GM23338 (cell line): ENCODE measurements at regions not wholly inside any gene's neighbourhood (a gene's known extent, or its start where the extent isn't known, plus 50 kb on each side); places are given as distances from the start of the nearest gene placed in this dataset.

Source experiments
- ATAC-seq: fragments of 200-7000 bp; cut with Tn5 transposase; 3 replicates; pipeline ENCODE4 v1.9.1; 2020
- DNase-seq: peaks from one replicate; pipeline ENCODE4 v3.0.0-alpha.2; 2015; ENCODE audit warnings: low spot score
- H2AFZ ChIP-seq: fragments of 200-600 bp; sonication (generic); 2 replicates; pipeline ENCODE4 v1.8.0; 2016; ENCODE audit warnings: antibody characterized with exemption, mild to moderate bottlenecking, moderate library complexity
- H3F3A ChIP-seq: fragments of 200-600 bp; sonication (generic); replicated peaks from 2 replicates; pipeline ENCODE4 v1.8.0; 2017; ENCODE audit warnings: antibody characterized with exemption, mixed run types, low read depth
- H3K27ac ChIP-seq: fragments of 200-600 bp; sonication (generic); 2 replicates; pipeline ENCODE4 v1.6.1; 2016; ENCODE audit warnings: low read depth
- H3K27me3 ChIP-seq: fragments of 200-600 bp; sonication (generic); 2 replicates; pipeline ENCODE4 v1.8.0; 2016; ENCODE audit warnings: mild to moderate bottlenecking, mixed run types, moderate library complexity; ENCODE audit not compliant: insufficient read depth
- H3K36me3 ChIP-seq: fragments of 200-600 bp; sonication (generic); 2 replicates; pipeline ENCODE4 v1.8.0; 2016; ENCODE audit warnings: mild to moderate bottlenecking; ENCODE audit not compliant: insufficient read depth
- H3K4me1 ChIP-seq: fragments of 200-600 bp; sonication (generic); 2 replicates; pipeline ENCODE4 v1.8.0; 2016; ENCODE audit warnings: mild to moderate bottlenecking, moderate library complexity; ENCODE audit not compliant: insufficient read depth
- H3K4me2 ChIP-seq: fragments of 200-600 bp; sonication (generic); 2 replicates; pipeline ENCODE4 v1.7.1; 2017; ENCODE audit warnings: mixed run types
- H3K4me3 ChIP-seq: fragments of 200-600 bp; sonication (generic); 2 replicates; pipeline ENCODE4 v1.6.1; 2016; ENCODE audit warnings: mixed run types
- H3K79me2 ChIP-seq: fragments of 200-600 bp; sonication (generic); replicated peaks from 2 replicates; pipeline ENCODE4 v1.8.0; 2017; ENCODE audit warnings: mild to moderate bottlenecking; ENCODE audit not compliant: insufficient read depth
- H3K9me2 ChIP-seq: fragments of 200-600 bp; sonication (generic); 2 replicates; pipeline ENCODE4 v1.8.0; 2017; ENCODE audit not compliant: insufficient read depth
- H4K20me1 ChIP-seq: fragments of 200-600 bp; sonication (generic); replicated peaks from 2 replicates; pipeline ENCODE4 v1.8.0; 2017; ENCODE audit warnings: mild to moderate bottlenecking; ENCODE audit not compliant: insufficient read depth
- H3K27ac Mint-ChIP-seq: 2 replicates; pipeline ENCODE4 v1.8.0; 2020; ENCODE audit warnings: inconsistent platforms, mild to moderate bottlenecking, moderate library complexity, mixed read lengths
- H3K27me3 Mint-ChIP-seq: 3 replicates; pipeline ENCODE4 v1.8.0; 2022; ENCODE audit warnings: low read depth, mild to moderate bottlenecking, moderate library complexity, mixed read lengths, inconsistent platforms; ENCODE audit not compliant: insufficient read depth, poor library complexity
- H3K36me3 Mint-ChIP-seq: 3 replicates; pipeline ENCODE4 v1.8.0; 2021; ENCODE audit warnings: low read depth, mild to moderate bottlenecking, inconsistent platforms, moderate library complexity, mixed read lengths
- H3K4me1 Mint-ChIP-seq: 3 replicates; pipeline ENCODE4 v1.8.0; 2020; ENCODE audit warnings: mild to moderate bottlenecking, inconsistent platforms, mixed read lengths
- H3K4me3 Mint-ChIP-seq: 3 replicates; pipeline ENCODE4 v1.8.0; 2021; ENCODE audit warnings: moderate library complexity, mild to moderate bottlenecking, inconsistent platforms, mixed read lengths
- H3K9me3 Mint-ChIP-seq: 3 replicates; pipeline ENCODE4 v1.8.0; 2020; ENCODE audit warnings: moderate library complexity, mild to moderate bottlenecking, inconsistent platforms, mixed read lengths
- CREB1 ChIP-seq: fragments of 250-450 bp; sonication (Bioruptor Pico); IDR thresholded peaks from 2 replicates; pipeline ENCODE4 v1.5.0; 2020; ENCODE audit warnings: low read depth, mild to moderate bottlenecking, moderate library complexity
- CTCF ChIP-seq, 2 experiments: fragments of 200-600 bp in 1 of 2; sonication (generic) in 1 of 2; conservative IDR thresholded peaks; 2 replicates each; pipeline versions ENCODE4 v1.5.1 to v1.6.1; 2016 to 2017; ENCODE audit warnings: antibody characterized with exemption in 2 of 2, low read depth in 2 of 2, mild to moderate bottlenecking in 2 of 2, moderate library complexity in 1 of 2
- EZH2 ChIP-seq: fragments of 200-600 bp; sonication (generic); IDR thresholded peaks from one replicate; pipeline ENCODE4 v1.8.0; 2017; ENCODE audit warnings: antibody characterized with exemption, mild to moderate bottlenecking, low read depth; ENCODE audit not compliant: unreplicated experiment
- EZH2phosphoT487 ChIP-seq: fragments of 200-600 bp; sonication (generic); IDR thresholded peaks from one replicate; pipeline ENCODE4 v1.8.1; 2018; ENCODE audit warnings: antibody characterized with exemption; ENCODE audit not compliant: unreplicated experiment
- JUNB ChIP-seq: IDR thresholded peaks from one replicate; pipeline ENCODE4 v1.6.1; 2016; ENCODE audit warnings: antibody characterized with exemption; ENCODE audit not compliant: unreplicated experiment
- NANOG ChIP-seq: IDR thresholded peaks from 2 replicates; pipeline ENCODE4 v1.6.1; 2016; ENCODE audit warnings: antibody characterized with exemption, borderline replicate concordance
- POLR2AphosphoS5 ChIP-seq: IDR thresholded peaks from 2 replicates; pipeline ENCODE4 v1.6.1; 2016; ENCODE audit warnings: antibody characterized with exemption, low read depth
- REST ChIP-seq: IDR thresholded peaks from one replicate; pipeline ENCODE4 v1.6.1; 2018; ENCODE audit warnings: antibody characterized with exemption; ENCODE audit not compliant: unreplicated experiment
- STAT1 ChIP-seq: IDR thresholded peaks from one replicate; pipeline ENCODE4 v1.6.1; 2016; ENCODE audit warnings: antibody characterized with exemption; ENCODE audit not compliant: unreplicated experiment
- ZNF114 ChIP-seq: fragments of 250-450 bp; sonication (Bioruptor Pico); IDR thresholded peaks from 2 replicates; pipeline ENCODE4 v1.5.0; 2020; ENCODE audit warnings: mild to moderate bottlenecking, moderate library complexity
- ZNF331 ChIP-seq: fragments of 250-450 bp; sonication (Bioruptor Pico); IDR thresholded peaks from 2 replicates; pipeline ENCODE4 v1.5.0; 2020; ENCODE audit warnings: low read depth, mild to moderate bottlenecking, moderate library complexity
- TF ChIP-seq, protein P1 (sequence below): fragments of 250-450 bp; sonication (Bioruptor Pico); IDR thresholded peaks from 2 replicates; pipeline ENCODE4 v1.5.0; 2020; ENCODE audit warnings: mild to moderate bottlenecking, moderate library complexity
- TF ChIP-seq, protein P2 (sequence below): IDR thresholded peaks from 2 replicates; pipeline ENCODE4 v1.6.1; 2016; ENCODE audit warnings: antibody characterized with exemption

- Histone ChIP-seq H3K36me3 (no peaks in the 10 kb centered on the region), H3K4me1 (no peaks in the 10 kb centered on the region), H3K27me3 (no peaks in the 10 kb centered on the region), H3K9me2 (no peaks in the 10 kb centered on the region), H4K20me1 (no peaks in the 10 kb centered on the region), H3K4me3 (no peak overlapping the region), H3F3A (no peaks in the 10 kb centered on the region), H3K27ac (no peak overlapping the region), H2AFZ (no peak overlapping the region; the same call in 1 of the 2 replicates), H3K4me2 (no peak overlapping the region), H3K79me2 (no peaks in the 10 kb centered on the region)
- Mint-ChIP-seq H3K36me3 (no peaks in the 10 kb centered on the region), H3K4me3 (no peak overlapping the region), H3K4me1 (no peaks in the 10 kb centered on the region; the same call in 2 of the 3 replicates), H3K27me3 (peaks cover 1% of the 10 kb centered on the region), H3K9me3 (no peaks in the 10 kb centered on the region), H3K27ac (no peak overlapping the region)
- DNase-seq (no peak), ATAC-seq (no peak)
- TF ChIP-seq CTCF (conservative IDR thresholded peaks at IDR 0.05; ENCODE audit: low read depth in 2 of 2) (no peak), ZNF114 (CRISPR knock-in tag) (no peak), ZNF331 (CRISPR knock-in tag) (no peak), EZH2phosphoT487 (no peak), EZH2 (no peak), CREB1 (CRISPR knock-in tag) (no peak), REST (no peak), JUNB (no peak), NANOG (no peak), POLR2AphosphoS5 (no peak), STAT1 (no peak)
- TF ChIP-seq, protein P1, sequence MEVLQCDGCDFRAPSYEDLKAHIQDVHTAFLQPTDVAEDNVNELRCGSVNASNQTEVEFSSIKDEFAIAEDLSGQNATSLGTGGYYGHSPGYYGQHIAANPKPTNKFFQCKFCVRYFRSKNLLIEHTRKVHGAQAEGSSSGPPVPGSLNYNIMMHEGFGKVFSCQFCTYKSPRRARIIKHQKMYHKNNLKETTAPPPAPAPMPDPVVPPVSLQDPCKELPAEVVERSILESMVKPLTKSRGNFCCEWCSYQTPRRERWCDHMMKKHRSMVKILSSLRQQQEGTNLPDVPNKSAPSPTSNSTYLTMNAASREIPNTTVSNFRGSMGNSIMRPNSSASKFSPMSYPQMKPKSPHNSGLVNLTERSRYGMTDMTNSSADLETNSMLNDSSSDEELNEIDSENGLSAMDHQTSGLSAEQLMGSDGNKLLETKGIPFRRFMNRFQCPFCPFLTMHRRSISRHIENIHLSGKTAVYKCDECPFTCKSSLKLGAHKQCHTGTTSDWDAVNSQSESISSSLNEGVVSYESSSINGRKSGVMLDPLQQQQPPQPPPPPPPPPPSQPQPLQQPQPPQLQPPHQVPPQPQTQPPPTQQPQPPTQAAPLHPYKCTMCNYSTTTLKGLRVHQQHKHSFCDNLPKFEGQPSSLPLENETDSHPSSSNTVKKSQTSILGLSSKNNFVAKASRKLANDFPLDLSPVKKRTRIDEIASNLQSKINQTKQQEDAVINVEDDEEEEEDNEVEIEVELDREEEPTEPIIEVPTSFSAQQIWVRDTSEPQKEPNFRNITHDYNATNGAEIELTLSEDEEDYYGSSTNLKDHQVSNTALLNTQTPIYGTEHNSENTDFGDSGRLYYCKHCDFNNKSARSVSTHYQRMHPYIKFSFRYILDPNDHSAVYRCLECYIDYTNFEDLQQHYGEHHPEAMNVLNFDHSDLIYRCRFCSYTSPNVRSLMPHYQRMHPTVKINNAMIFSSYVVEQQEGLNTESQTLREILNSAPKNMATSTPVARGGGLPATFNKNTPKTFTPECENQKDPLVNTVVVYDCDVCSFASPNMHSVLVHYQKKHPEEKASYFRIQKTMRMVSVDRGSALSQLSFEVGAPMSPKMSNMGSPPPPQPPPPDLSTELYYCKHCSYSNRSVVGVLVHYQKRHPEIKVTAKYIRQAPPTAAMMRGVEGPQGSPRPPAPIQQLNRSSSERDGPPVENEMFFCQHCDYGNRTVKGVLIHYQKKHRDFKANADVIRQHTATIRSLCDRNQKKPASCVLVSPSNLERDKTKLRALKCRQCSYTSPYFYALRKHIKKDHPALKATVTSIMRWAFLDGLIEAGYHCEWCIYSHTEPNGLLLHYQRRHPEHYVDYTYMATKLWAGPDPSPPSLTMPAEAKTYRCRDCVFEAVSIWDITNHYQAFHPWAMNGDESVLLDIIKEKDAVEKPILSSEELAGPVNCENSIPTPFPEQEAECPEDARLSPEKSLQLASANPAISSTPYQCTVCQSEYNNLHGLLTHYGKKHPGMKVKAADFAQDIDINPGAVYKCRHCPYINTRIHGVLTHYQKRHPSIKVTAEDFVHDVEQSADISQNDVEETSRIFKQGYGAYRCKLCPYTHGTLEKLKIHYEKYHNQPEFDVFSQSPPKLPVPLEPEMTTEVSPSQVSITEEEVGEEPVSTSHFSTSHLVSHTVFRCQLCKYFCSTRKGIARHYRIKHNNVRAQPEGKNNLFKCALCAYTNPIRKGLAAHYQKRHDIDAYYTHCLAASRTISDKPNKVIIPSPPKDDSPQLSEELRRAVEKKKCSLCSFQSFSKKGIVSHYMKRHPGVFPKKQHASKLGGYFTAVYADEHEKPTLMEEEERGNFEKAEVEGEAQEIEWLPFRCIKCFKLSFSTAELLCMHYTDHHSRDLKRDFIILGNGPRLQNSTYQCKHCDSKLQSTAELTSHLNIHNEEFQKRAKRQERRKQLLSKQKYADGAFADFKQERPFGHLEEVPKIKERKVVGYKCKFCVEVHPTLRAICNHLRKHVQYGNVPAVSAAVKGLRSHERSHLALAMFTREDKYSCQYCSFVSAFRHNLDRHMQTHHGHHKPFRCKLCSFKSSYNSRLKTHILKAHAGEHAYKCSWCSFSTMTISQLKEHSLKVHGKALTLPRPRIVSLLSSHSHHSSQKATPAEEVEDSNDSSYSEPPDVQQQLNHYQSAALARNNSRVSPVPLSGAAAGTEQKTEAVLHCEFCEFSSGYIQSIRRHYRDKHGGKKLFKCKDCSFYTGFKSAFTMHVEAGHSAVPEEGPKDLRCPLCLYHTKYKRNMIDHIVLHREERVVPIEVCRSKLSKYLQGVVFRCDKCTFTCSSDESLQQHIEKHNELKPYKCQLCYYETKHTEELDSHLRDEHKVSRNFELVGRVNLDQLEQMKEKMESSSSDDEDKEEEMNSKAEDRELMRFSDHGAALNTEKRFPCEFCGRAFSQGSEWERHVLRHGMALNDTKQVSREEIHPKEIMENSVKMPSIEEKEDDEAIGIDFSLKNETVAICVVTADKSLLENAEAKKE (CRISPR knock-in tag) = no peak
- TF ChIP-seq, protein P2, sequence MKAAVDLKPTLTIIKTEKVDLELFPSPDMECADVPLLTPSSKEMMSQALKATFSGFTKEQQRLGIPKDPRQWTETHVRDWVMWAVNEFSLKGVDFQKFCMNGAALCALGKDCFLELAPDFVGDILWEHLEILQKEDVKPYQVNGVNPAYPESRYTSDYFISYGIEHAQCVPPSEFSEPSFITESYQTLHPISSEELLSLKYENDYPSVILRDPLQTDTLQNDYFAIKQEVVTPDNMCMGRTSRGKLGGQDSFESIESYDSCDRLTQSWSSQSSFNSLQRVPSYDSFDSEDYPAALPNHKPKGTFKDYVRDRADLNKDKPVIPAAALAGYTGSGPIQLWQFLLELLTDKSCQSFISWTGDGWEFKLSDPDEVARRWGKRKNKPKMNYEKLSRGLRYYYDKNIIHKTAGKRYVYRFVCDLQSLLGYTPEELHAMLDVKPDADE = no peak
These were observed 349.2 kb downstream of the DEPDC1B start for GRCh38 chr5:60350794-60351193.
